ENCODE measurements at regions not wholly inside any gene's neighbourhood (a gene's known extent, or its start where the extent isn't known, plus 50 kb on each side); places are given as distances from the start of the nearest gene placed in this dataset.

DNA sequence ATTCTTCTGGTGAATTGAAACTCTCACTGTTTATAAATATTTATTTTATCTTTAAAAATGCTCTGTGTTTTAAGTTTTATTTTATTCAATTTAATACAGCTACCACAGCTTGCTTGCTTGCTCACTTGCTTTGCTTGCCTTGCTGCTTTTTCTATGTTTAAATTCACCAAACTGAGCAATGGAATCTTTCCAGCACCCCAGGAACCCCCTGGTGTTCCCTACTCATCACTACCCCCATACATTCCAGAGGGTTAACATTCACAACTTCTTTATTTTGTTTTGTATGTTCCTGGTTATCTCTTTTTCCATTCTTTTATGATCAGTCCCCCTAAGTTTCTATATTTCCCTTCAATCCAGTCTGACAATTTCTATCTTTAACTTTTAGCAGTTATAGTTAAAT is 166.5 kb upstream of the COL1A2 start:
- ChIA-PET CTCF (no interaction called here), POLR2A (ENCODE audit: unreplicated experiment) (interaction anchor here (0.6 kb wide), 1 partner anchor 591 kb away, joined by 4 read pairs; no protein-coding TSS in a partner anchor)
- Histone ChIP-seq H3K27ac (no peak overlapping the region), H2AFZ (no peak overlapping the region), H3K9me3 (ENCODE audit: insufficient read depth, low read depth) (no peaks in the 10 kb centered on the region), H3K79me2 (ENCODE audit: low read depth) (no peaks in the 10 kb centered on the region), H3K4me3 (no peak overlapping the region), H3F3A (ENCODE audit: insufficient read depth, low read depth) (no peaks in the 10 kb centered on the region; the same call in 1 of the 2 replicates), H3K9me2 (ENCODE audit: insufficient read depth) (no peaks in the 10 kb centered on the region; the same call in 1 of the 2 replicates), H3K4me2 (no peak overlapping the region), H4K20me1 (ENCODE audit: insufficient read depth) (no peaks in the 10 kb centered on the region), H3K36me3 (ENCODE audit: low read depth) (no peaks in the 10 kb centered on the region), H3K27me3 (ENCODE audit: insufficient read depth, low read depth) (no peaks in the 10 kb centered on the region), H3K4me1 (replicated peaks; ENCODE audit: insufficient read depth) (no peaks in the 10 kb centered on the region)
- TF ChIP-seq EZH2 (IDR thresholded peaks at IDR 0.05; ENCODE audit: low read depth): no peak
- TF ChIP-seq, protein P1, sequence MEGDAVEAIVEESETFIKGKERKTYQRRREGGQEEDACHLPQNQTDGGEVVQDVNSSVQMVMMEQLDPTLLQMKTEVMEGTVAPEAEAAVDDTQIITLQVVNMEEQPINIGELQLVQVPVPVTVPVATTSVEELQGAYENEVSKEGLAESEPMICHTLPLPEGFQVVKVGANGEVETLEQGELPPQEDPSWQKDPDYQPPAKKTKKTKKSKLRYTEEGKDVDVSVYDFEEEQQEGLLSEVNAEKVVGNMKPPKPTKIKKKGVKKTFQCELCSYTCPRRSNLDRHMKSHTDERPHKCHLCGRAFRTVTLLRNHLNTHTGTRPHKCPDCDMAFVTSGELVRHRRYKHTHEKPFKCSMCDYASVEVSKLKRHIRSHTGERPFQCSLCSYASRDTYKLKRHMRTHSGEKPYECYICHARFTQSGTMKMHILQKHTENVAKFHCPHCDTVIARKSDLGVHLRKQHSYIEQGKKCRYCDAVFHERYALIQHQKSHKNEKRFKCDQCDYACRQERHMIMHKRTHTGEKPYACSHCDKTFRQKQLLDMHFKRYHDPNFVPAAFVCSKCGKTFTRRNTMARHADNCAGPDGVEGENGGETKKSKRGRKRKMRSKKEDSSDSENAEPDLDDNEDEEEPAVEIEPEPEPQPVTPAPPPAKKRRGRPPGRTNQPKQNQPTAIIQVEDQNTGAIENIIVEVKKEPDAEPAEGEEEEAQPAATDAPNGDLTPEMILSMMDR (conservative IDR thresholded peaks at IDR 0.05): no peak
- BruUV-seq (replicated peaks): no TSS peak
- intact Hi-C loops (cut with micrococcal nuclease; ENCODE audit: unreplicated experiment): no loop called here
- DNase-seq: no peak

DNA sequence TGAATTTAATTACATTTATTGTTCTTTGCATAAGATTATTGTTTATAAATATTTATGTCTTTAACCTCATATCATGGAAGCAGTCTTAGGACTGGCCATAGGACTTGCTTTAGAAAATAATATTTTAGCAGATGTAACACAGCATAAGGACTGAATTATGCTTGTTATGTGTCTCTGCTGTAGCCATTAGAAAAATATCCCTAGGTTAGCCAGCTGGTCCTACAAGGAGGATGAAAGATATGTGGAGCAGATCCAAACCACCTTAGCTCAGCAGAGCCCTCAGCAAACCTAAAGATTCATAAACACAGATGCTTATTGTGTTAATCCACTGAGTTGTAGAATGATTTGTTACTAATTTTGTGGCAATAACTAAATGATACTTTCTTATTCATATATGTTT is 166.0 kb upstream of the COL1A2 start:
- H3K27ac ChIP-seq: no peak overlapping the region
- no peaks in the 10 kb centered on the region for H3K4me1 ChIP-seq (replicated peaks; ENCODE audit: insufficient read depth)
- H3K9me2 ChIP-seq (ENCODE audit: insufficient read depth): no peaks in the 10 kb centered on the region; the same call in 1 of the 2 replicates
- ChIA-PET POLR2A (ENCODE audit: unreplicated experiment) (no interaction called here), CTCF (no interaction called here)
- no peaks in the 10 kb centered on the region for H3K79me2 ChIP-seq (ENCODE audit: low read depth)
- H3K4me3 ChIP-seq: no peak overlapping the region
- no peaks in the 10 kb centered on the region for H3K27me3 ChIP-seq (ENCODE audit: insufficient read depth, low read depth)
- no peak overlapping the region for H2AFZ ChIP-seq
- TF ChIP-seq, protein P1 (conservative IDR thresholded peaks at IDR 0.05): no peak
- no peak for TF ChIP-seq EZH2 (IDR thresholded peaks at IDR 0.05; ENCODE audit: low read depth)
- no peaks in the 10 kb centered on the region; the same call in 1 of the 2 replicates for H3F3A ChIP-seq (ENCODE audit: insufficient read depth, low read depth)
- BruUV-seq (replicated peaks): no TSS peak
- H3K9me3 ChIP-seq (ENCODE audit: insufficient read depth, low read depth): no peaks in the 10 kb centered on the region
- intact Hi-C loops (cut with micrococcal nuclease; ENCODE audit: unreplicated experiment): no loop called here
- H3K36me3 ChIP-seq (ENCODE audit: low read depth): no peaks in the 10 kb centered on the region
- DNase-seq: no peak
- no peaks in the 10 kb centered on the region for H4K20me1 ChIP-seq (ENCODE audit: insufficient read depth)
- H3K4me2 ChIP-seq: no peak overlapping the region

DNA sequence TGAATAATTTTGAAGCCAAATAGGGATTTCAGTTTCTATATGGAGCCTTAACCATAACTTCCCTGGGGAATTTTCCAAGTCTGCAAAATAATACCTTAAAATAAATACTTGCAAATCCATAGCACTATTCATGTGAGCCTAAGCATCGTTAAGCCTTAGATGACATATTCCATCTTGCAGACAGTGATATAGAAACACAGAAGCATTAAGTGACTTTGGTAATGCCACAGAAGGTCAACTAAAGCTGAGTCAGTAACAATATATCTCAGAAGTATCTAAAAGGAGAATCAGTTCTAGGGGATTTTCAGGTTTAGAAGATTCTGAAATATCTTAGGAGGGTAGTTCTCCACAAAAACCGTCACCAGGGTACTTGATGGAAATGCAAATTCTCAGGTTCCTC is 163.4 kb upstream of the COL1A2 start:
- Histone ChIP-seq H3K27me3 (ENCODE audit: insufficient read depth, low read depth) (no peaks in the 10 kb centered on the region), H3K4me3 (no peak overlapping the region), H4K20me1 (ENCODE audit: insufficient read depth) (no peaks in the 10 kb centered on the region), H3K4me1 (replicated peaks; ENCODE audit: insufficient read depth) (no peaks in the 10 kb centered on the region), H3F3A (ENCODE audit: insufficient read depth, low read depth) (no peaks in the 10 kb centered on the region), H3K27ac (no peak overlapping the region), H3K9me3 (ENCODE audit: insufficient read depth, low read depth) (no peaks in the 10 kb centered on the region), H2AFZ (no peak overlapping the region), H3K36me3 (ENCODE audit: low read depth) (no peaks in the 10 kb centered on the region), H3K9me2 (ENCODE audit: insufficient read depth) (no peaks in the 10 kb centered on the region; the same call in 1 of the 2 replicates), H3K79me2 (ENCODE audit: low read depth) (no peaks in the 10 kb centered on the region), H3K4me2 (no peak overlapping the region)
- no peak for DNase-seq
- no TSS peak for BruUV-seq (replicated peaks)
- POLR2A ChIA-PET (ENCODE audit: unreplicated experiment): no interaction called here
- CTCF ChIA-PET: no interaction called here
- TF ChIP-seq EZH2 (IDR thresholded peaks at IDR 0.05; ENCODE audit: low read depth): no peak
- TF ChIP-seq, protein P1 (conservative IDR thresholded peaks at IDR 0.05): no peak
- intact Hi-C loops (cut with micrococcal nuclease; ENCODE audit: unreplicated experiment): no loop called here
